ENCODE measurements at regions not wholly inside any gene's neighbourhood (a gene's known extent, or its start where the extent isn't known, plus 50 kb on each side); places are given as distances from the start of the nearest gene placed in this dataset.
"Not testable (repeated sequence)": the region's sequence is repeated elsewhere in the genome, so short reads cannot be mapped to it uniquely, and the experiment has no call there.

GRCh38 chr2:8441986-8442385, 239.9 kb upstream of the ID2 start:
- Histone ChIP-seq H3K9me3 (no peaks in the 10 kb centered on the region), H3K27ac (no peak overlapping the region), H3K27me3 (no peaks in the 10 kb centered on the region), H3K36me3 (no peaks in the 10 kb centered on the region), H3K4me3 (no peak overlapping the region), H3K4me1 (peaks cover 0 to 15% (median 0%) of the 10 kb centered on the region in 3 donors)
- WGBS, 2 donors: 48 to 60% methylated on average over 2 of the region's 2 CpGs
- TF ChIP-seq CTCF (IDR thresholded peaks at IDR 0.05) (no peak), POLR2A (IDR thresholded peaks at IDR 0.05) (no peak)
- DNase-seq: no peak
- intact Hi-C loops (cut with DNase I): no loop called here

- H3K4me1 ChIP-seq: peaks cover 0 to 11% (median 0%) of the 10 kb centered on the region in 3 donors
- H3K4me3 ChIP-seq: no peak overlapping the region
- no peaks in the 10 kb centered on the region for H3K36me3 ChIP-seq
- no peaks in the 10 kb centered on the region for H3K27me3 ChIP-seq
- no peaks in the 10 kb centered on the region for H3K9me3 ChIP-seq
- TF ChIP-seq POLR2A (IDR thresholded peaks at IDR 0.05) (no peak), CTCF (IDR thresholded peaks at IDR 0.05) (no peak)
- intact Hi-C loops (cut with DNase I): no loop called here
- no peak for DNase-seq
- no peak overlapping the region for H3K27ac ChIP-seq
- 55 to 59% methylated on average over 4 of the region's 4 CpGs for WGBS, 2 donors
Measured at GRCh38 chr2:8442833-8443486, 238.9 kb upstream of the ID2 start.

- H3K27ac ChIP-seq: no peak overlapping the region
- no peaks in the 10 kb centered on the region for H3K36me3 ChIP-seq
- intact Hi-C loops (cut with DNase I): no loop called here
- H3K27me3 ChIP-seq: no peaks in the 10 kb centered on the region
- WGBS, 2 donors: 13 to 31% methylated on average over 3 to 4 of the region's 4 CpGs
- no peaks in the 10 kb centered on the region for H3K9me3 ChIP-seq
- DNase-seq: no peak
- H3K4me3 ChIP-seq: no peak overlapping the region
- TF ChIP-seq CTCF (IDR thresholded peaks at IDR 0.05) (no peak), POLR2A (IDR thresholded peaks at IDR 0.05) (no peak)
- H3K4me1 ChIP-seq: no peaks in the 10 kb centered on the region
Measured at GRCh38 chr2:8445580-8445979, 236.3 kb upstream of the ID2 start.

- H3K27ac ChIP-seq; H3K27me3 ChIP-seq; DNase-seq; H3K36me3 ChIP-seq; H3K9me3 ChIP-seq; H3K4me1 ChIP-seq; intact Hi-C loops (cut with DNase I); H3K4me3 ChIP-seq: not testable (repeated sequence)
- WGBS, 2 donors: 85 to 86% methylated on average over 3 of the region's 3 CpGs
Measured at GRCh38 chr2:8446751-8447150, 235.1 kb upstream of the ID2 start.

- intact Hi-C loops (cut with DNase I): no loop called here
- Histone ChIP-seq H3K36me3 (no peaks in the 10 kb centered on the region), H3K4me3 (no peak overlapping the region), H3K27ac (no peak overlapping the region), H3K9me3 (no peaks in the 10 kb centered on the region), H3K4me1 (peaks cover 0 to 3% (median 0%) of the 10 kb centered on the region in 3 donors), H3K27me3 (no peaks in the 10 kb centered on the region)
- 80 to 83% methylated on average over 3 of the region's 3 CpGs for WGBS, 2 donors
- TF ChIP-seq POLR2A (IDR thresholded peaks at IDR 0.05) (no peak), CTCF (IDR thresholded peaks at IDR 0.05) (no peak)
- DNase-seq: no peak
Measured at GRCh38 chr2:8447610-8448221, 234.1 kb upstream of the ID2 start.
